ENCODE measurements at regions not wholly inside any gene's neighbourhood (a gene's known extent, or its start where the extent isn't known, plus 50 kb on each side); places are given as distances from the start of the nearest gene placed in this dataset.

DNA sequence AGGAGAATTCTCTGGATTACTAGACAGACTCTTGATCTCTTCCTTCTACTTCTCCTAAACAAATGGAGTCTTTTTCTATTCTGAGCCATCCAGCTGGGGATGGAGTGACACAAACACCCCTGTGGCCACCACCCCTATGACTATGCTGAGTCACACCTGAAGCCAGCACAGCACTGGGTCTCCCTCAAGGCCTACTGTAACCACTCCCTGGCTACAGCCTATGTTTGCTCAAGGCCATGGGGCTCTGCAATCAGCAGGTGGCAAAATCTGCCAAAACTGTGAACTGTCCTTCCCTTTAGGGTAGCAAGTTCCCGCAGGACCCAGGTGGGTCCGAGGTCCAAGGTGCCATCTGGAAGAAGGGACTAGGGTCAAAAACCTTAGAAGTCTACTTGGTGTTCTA, 132.3 kb downstream of the TINAG start:
- H3K9me3 ChIP-seq (ENCODE audit: control insufficient read depth in 1 of 2, low read length in 2 of 2) = no peaks in the 10 kb centered on the region
- no peaks in the 10 kb centered on the region for H3K36me3 ChIP-seq (ENCODE audit: control insufficient read depth in 1 of 2, insufficient read depth in 2 of 2, low read length in 2 of 2)
- no peak overlapping the region for H3K4me3 ChIP-seq (ENCODE audit: low read depth in 1 of 2, low read length in 2 of 2)
- H3K27me3 ChIP-seq (ENCODE audit: low read depth, low read length) = no peaks in the 10 kb centered on the region
- no peaks in the 10 kb centered on the region for H3K4me1 ChIP-seq (ENCODE audit: control insufficient read depth in 1 of 2, insufficient read depth in 2 of 2, low read length in 2 of 2)
- no peak overlapping the region for H3K27ac ChIP-seq (ENCODE audit: low read length)

DNA sequence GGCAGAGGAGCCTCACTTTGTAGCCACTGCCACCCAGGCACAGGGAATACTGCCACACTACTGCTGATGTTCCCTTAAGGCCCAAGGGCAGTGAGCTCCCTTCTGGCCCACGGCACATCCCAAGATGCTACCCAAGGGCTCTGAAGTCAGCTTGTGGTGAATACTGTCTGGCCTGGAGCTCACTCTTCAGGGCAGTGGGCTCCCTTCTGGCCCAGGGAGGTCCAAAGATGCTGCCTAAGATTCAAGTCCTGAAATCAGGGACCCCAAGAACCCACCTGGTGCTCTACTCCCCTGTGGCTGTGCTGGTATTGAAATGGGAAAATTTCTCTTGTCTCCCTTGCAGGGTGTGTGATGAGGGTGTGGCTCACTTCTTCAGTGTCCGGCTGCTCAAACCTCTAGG, 132.8 kb downstream of the TINAG start:
- Histone ChIP-seq H3K4me3 (ENCODE audit: low read depth in 1 of 2, low read length in 2 of 2) (no peak overlapping the region), H3K36me3 (ENCODE audit: control insufficient read depth in 1 of 2, insufficient read depth in 2 of 2, low read length in 2 of 2) (no peaks in the 10 kb centered on the region), H3K27me3 (ENCODE audit: low read depth, low read length) (no peaks in the 10 kb centered on the region), H3K9me3 (ENCODE audit: control insufficient read depth in 1 of 2, low read length in 2 of 2) (no peaks in the 10 kb centered on the region), H3K27ac (ENCODE audit: low read length) (no peak overlapping the region), H3K4me1 (ENCODE audit: control insufficient read depth in 1 of 2, insufficient read depth in 2 of 2, low read length in 2 of 2) (no peaks in the 10 kb centered on the region)

- Histone ChIP-seq H3K9me3 (ENCODE audit: control insufficient read depth in 1 of 2, low read length in 2 of 2) (no peaks in the 10 kb centered on the region), H3K4me1 (ENCODE audit: control insufficient read depth in 1 of 2, insufficient read depth in 2 of 2, low read length in 2 of 2) (no peaks in the 10 kb centered on the region), H3K27ac (ENCODE audit: low read length) (no peak overlapping the region), H3K4me3 (ENCODE audit: low read depth in 1 of 2, low read length in 2 of 2) (no peak overlapping the region), H3K36me3 (ENCODE audit: control insufficient read depth in 1 of 2, insufficient read depth in 2 of 2, low read length in 2 of 2) (no peaks in the 10 kb centered on the region), H3K27me3 (ENCODE audit: low read depth, low read length) (no peaks in the 10 kb centered on the region)
Observed at GRCh38 chr6:54441687-54442248, 133.5 kb downstream of the TINAG start.

DNA sequence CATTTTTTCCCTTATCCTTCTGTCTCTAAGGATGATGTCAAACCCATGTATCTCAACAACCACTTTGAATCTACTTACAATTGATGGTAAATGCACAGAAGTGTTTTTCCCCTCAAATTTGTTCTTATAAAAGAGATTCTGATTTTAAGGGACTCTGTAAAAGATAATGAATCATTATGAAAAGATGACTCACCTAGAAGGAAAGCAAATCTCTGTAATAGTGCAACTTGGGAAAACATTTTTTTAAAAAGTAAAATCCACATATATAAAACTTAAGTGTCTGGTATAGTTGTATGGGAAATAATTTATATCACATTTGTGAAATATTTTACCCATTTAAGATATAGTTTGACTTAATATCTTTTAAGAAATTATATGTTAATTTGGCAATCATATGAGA, 137.0 kb downstream of the TINAG start:
- no peak overlapping the region for H3K27ac ChIP-seq (ENCODE audit: low read length)
- H3K27me3 ChIP-seq (ENCODE audit: low read depth, low read length) = no peaks in the 10 kb centered on the region
- no peak overlapping the region for H3K4me3 ChIP-seq (ENCODE audit: low read depth in 1 of 2, low read length in 2 of 2)
- no peaks in the 10 kb centered on the region for H3K9me3 ChIP-seq (ENCODE audit: control insufficient read depth in 1 of 2, low read length in 2 of 2)
- H3K36me3 ChIP-seq (ENCODE audit: control insufficient read depth in 1 of 2, insufficient read depth in 2 of 2, low read length in 2 of 2) = no peaks in the 10 kb centered on the region
- H3K4me1 ChIP-seq (ENCODE audit: control insufficient read depth in 1 of 2, insufficient read depth in 2 of 2, low read length in 2 of 2) = no peaks in the 10 kb centered on the region

DNA sequence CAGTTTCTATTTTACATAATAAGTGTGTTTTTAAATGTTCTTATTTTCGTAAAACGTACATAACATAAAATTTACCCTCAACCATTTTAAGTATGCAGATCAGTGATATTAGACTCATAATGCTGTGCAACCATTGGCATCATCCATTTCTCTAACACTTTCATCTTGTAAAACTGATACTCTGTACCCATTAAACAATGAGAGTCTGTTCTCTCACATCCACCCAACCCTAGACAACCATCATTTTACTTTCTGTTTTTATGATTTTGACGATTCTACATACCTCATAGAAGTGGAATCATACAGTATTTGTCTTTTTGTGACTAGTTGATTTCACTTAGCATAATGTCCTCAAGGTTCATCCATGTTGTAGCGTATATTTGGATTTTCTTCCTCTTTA, 140.4 kb downstream of the TINAG start:
- H3K36me3 ChIP-seq (ENCODE audit: control insufficient read depth in 1 of 2, insufficient read depth in 2 of 2, low read length in 2 of 2) = no peaks in the 10 kb centered on the region
- H3K27me3 ChIP-seq (ENCODE audit: low read depth, low read length) = no peaks in the 10 kb centered on the region
- H3K9me3 ChIP-seq (ENCODE audit: control insufficient read depth in 1 of 2, low read length in 2 of 2) = no peaks in the 10 kb centered on the region
- H3K4me3 ChIP-seq (ENCODE audit: low read depth in 1 of 2, low read length in 2 of 2) = no peak overlapping the region
- no peaks in the 10 kb centered on the region for H3K4me1 ChIP-seq (ENCODE audit: control insufficient read depth in 1 of 2, insufficient read depth in 2 of 2, low read length in 2 of 2)
- H3K27ac ChIP-seq (ENCODE audit: low read length) = no peak overlapping the region

- no peaks in the 10 kb centered on the region for H3K36me3 ChIP-seq (ENCODE audit: control insufficient read depth in 1 of 2, insufficient read depth in 2 of 2, low read length in 2 of 2)
- H3K27me3 ChIP-seq (ENCODE audit: low read depth, low read length) = no peaks in the 10 kb centered on the region
- H3K4me1 ChIP-seq (ENCODE audit: control insufficient read depth in 1 of 2, insufficient read depth in 2 of 2, low read length in 2 of 2) = no peaks in the 10 kb centered on the region
- H3K27ac ChIP-seq (ENCODE audit: low read length) = no peak overlapping the region
- no peaks in the 10 kb centered on the region for H3K9me3 ChIP-seq (ENCODE audit: control insufficient read depth in 1 of 2, low read length in 2 of 2)
- H3K4me3 ChIP-seq (ENCODE audit: low read depth in 1 of 2, low read length in 2 of 2) = no peak overlapping the region
Observed at GRCh38 chr6:54451516-54451915, 143.3 kb downstream of the TINAG start.

GRCh38 chr6:54463354-54464024, 155.2 kb downstream of the TINAG start:
- Histone ChIP-seq H3K4me3 (ENCODE audit: low read depth in 1 of 2, low read length in 2 of 2) (no peak overlapping the region), H3K36me3 (ENCODE audit: control insufficient read depth in 1 of 2, insufficient read depth in 2 of 2, low read length in 2 of 2) (no peaks in the 10 kb centered on the region), H3K4me1 (ENCODE audit: control insufficient read depth in 1 of 2, insufficient read depth in 2 of 2, low read length in 2 of 2) (no peaks in the 10 kb centered on the region), H3K27ac (ENCODE audit: low read length) (no peak overlapping the region), H3K27me3 (ENCODE audit: low read depth, low read length) (no peaks in the 10 kb centered on the region), H3K9me3 (ENCODE audit: control insufficient read depth in 1 of 2, low read length in 2 of 2) (no peaks in the 10 kb centered on the region)

- no peaks in the 10 kb centered on the region for H3K9me3 ChIP-seq (ENCODE audit: control insufficient read depth in 1 of 2, low read length in 2 of 2)
- no peaks in the 10 kb centered on the region for H3K4me1 ChIP-seq (ENCODE audit: control insufficient read depth in 1 of 2, insufficient read depth in 2 of 2, low read length in 2 of 2)
- H3K27ac ChIP-seq (ENCODE audit: low read length) = no peak overlapping the region
- no peaks in the 10 kb centered on the region for H3K27me3 ChIP-seq (ENCODE audit: low read depth, low read length)
- H3K36me3 ChIP-seq (ENCODE audit: control insufficient read depth in 1 of 2, insufficient read depth in 2 of 2, low read length in 2 of 2) = no peaks in the 10 kb centered on the region
- no peak overlapping the region for H3K4me3 ChIP-seq (ENCODE audit: low read depth in 1 of 2, low read length in 2 of 2)
Observed at GRCh38 chr6:54465649-54466300, 157.5 kb downstream of the TINAG start.

DNA sequence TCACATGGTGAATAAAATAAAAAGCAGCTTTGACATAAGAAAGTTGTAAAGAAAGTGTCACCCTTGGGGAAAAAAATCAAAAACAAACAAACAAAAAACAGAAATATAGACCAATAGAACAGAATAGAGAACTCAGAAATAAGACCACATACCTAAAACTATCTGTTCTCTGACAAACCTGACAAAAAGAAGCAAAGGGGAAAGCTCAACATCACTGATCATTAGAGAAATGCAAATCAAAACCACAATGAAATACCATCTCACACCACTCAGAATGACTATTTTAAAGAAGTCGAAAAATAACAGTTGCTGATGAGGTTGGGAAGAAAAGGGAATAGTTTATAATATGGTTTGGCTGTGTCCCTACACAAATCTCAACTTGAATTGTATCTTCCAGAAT, 159.1 kb downstream of the TINAG start:
- Histone ChIP-seq H3K36me3 (ENCODE audit: control insufficient read depth in 1 of 2, insufficient read depth in 2 of 2, low read length in 2 of 2) (no peaks in the 10 kb centered on the region), H3K4me1 (ENCODE audit: control insufficient read depth in 1 of 2, insufficient read depth in 2 of 2, low read length in 2 of 2) (no peaks in the 10 kb centered on the region), H3K4me3 (ENCODE audit: low read depth in 1 of 2, low read length in 2 of 2) (no peak overlapping the region), H3K9me3 (ENCODE audit: control insufficient read depth in 1 of 2, low read length in 2 of 2) (no peaks in the 10 kb centered on the region), H3K27me3 (ENCODE audit: low read depth, low read length) (no peaks in the 10 kb centered on the region), H3K27ac (ENCODE audit: low read length) (no peak overlapping the region)

GRCh38 chr6:54473328-54473727, 165.1 kb downstream of the TINAG start:
- no peaks in the 10 kb centered on the region for H3K36me3 ChIP-seq (ENCODE audit: control insufficient read depth in 1 of 2, insufficient read depth in 2 of 2, low read length in 2 of 2)
- no peaks in the 10 kb centered on the region for H3K9me3 ChIP-seq (ENCODE audit: control insufficient read depth in 1 of 2, low read length in 2 of 2)
- no peaks in the 10 kb centered on the region for H3K27me3 ChIP-seq (ENCODE audit: low read depth, low read length)
- no peak overlapping the region for H3K27ac ChIP-seq (ENCODE audit: low read length)
- no peak overlapping the region for H3K4me3 ChIP-seq (ENCODE audit: low read depth in 1 of 2, low read length in 2 of 2)
- no peaks in the 10 kb centered on the region for H3K4me1 ChIP-seq (ENCODE audit: control insufficient read depth in 1 of 2, insufficient read depth in 2 of 2, low read length in 2 of 2)

GRCh38 chr6:54474898-54475297, 166.7 kb downstream of the TINAG start:
- no peak overlapping the region for H3K27ac ChIP-seq (ENCODE audit: low read length)
- H3K4me3 ChIP-seq (ENCODE audit: low read depth in 1 of 2, low read length in 2 of 2) = no peak overlapping the region

DNA sequence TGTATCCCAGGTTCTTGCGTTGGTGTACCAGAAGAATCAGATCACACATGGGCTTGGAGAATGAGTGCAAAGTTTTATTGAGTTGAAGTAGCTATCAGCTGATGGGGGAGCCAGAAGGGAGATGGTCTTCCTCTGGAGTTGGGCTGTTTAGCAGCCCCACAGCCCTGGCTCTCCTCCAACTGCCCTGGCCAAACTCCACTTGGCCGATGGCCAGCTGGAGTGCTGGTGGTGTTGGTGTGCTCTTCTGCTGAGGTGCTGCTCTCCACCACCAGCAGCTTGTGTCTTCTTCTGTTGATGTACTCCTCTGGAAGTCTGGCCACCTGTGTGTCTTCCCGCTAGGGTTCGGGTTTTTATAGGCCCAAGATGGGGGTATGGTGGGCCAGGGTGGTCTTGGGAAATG, 172.8 kb downstream of the TINAG start:
- Histone ChIP-seq H3K36me3 (ENCODE audit: control insufficient read depth in 1 of 2, insufficient read depth in 2 of 2, low read length in 2 of 2) (no peaks in the 10 kb centered on the region), H3K27me3 (ENCODE audit: low read depth, low read length) (no peaks in the 10 kb centered on the region), H3K4me1 (ENCODE audit: control insufficient read depth in 1 of 2, insufficient read depth in 2 of 2, low read length in 2 of 2) (no peaks in the 10 kb centered on the region), H3K4me3 (ENCODE audit: low read depth in 1 of 2, low read length in 2 of 2) (no peak overlapping the region), H3K9me3 (ENCODE audit: control insufficient read depth in 1 of 2, low read length in 2 of 2) (no peaks in the 10 kb centered on the region), H3K27ac (ENCODE audit: low read length) (no peak overlapping the region)

More at GRCh38 chr6:54474898-54475297, 166.7 kb downstream of the TINAG start:
- H3K36me3 ChIP-seq (ENCODE audit: control insufficient read depth in 1 of 2, insufficient read depth in 2 of 2, low read length in 2 of 2) = no peaks in the 10 kb centered on the region
- H3K27me3 ChIP-seq (ENCODE audit: low read depth, low read length) = no peaks in the 10 kb centered on the region
- no peaks in the 10 kb centered on the region for H3K4me1 ChIP-seq (ENCODE audit: control insufficient read depth in 1 of 2, insufficient read depth in 2 of 2, low read length in 2 of 2)
- no peaks in the 10 kb centered on the region for H3K9me3 ChIP-seq (ENCODE audit: control insufficient read depth in 1 of 2, low read length in 2 of 2)

Data from muscle layer of duodenum (tissue), 2 donors.